H9 (cell line): ENCODE measurements at regions not wholly inside any gene's neighbourhood (a gene's known extent, or its start where the extent isn't known, plus 50 kb on each side); places are given as distances from the start of the nearest gene placed in this dataset.

Source experiments
- DNase-seq: peaks from one replicate; pipeline ENCODE4 v3.0.0-alpha.2; 2017
- H2AFZ ChIP-seq: one replicate; pipeline ENCODE4 v1.6.1; 2013; ENCODE audit warnings: mild to moderate bottlenecking, low read length, control low read depth, moderate library complexity
- H2AK5ac ChIP-seq: 2 replicates; pipeline ENCODE4 v1.6.1; 2013; ENCODE audit warnings: low read length, control low read depth, mixed read lengths; ENCODE audit not compliant: insufficient read length
- H2BK120ac ChIP-seq: one replicate; pipeline ENCODE4 v1.6.1; 2013; ENCODE audit warnings: low read depth, mild to moderate bottlenecking, low read length, control low read depth, inconsistent platforms; ENCODE audit not compliant: poor library complexity, severe bottlenecking
- H2BK12ac ChIP-seq: 2 replicates; pipeline ENCODE4 v1.6.1; 2013; ENCODE audit warnings: low read length, control low read depth, mixed read lengths, low read depth; ENCODE audit not compliant: insufficient read length
- H2BK15ac ChIP-seq: 2 replicates; pipeline ENCODE4 v1.6.1; 2013; ENCODE audit warnings: low read depth, low read length, control low read depth
- H2BK20ac ChIP-seq: one replicate; pipeline ENCODE4 v1.6.1; 2013; ENCODE audit warnings: low read depth, mild to moderate bottlenecking, low read length, control low read depth, inconsistent platforms; ENCODE audit not compliant: poor library complexity, severe bottlenecking
- H2BK5ac ChIP-seq: 2 replicates; pipeline ENCODE4 v1.6.1; 2013; ENCODE audit warnings: low read length, control low read depth, mixed read lengths; ENCODE audit not compliant: insufficient read length
- H3K14ac ChIP-seq: 2 replicates; pipeline ENCODE4 v1.6.1; 2013; ENCODE audit warnings: low read length, control low read depth; ENCODE audit not compliant: insufficient read depth
- H3K18ac ChIP-seq: 2 replicates; pipeline ENCODE4 v1.6.1; 2013; ENCODE audit warnings: low read depth, mild to moderate bottlenecking, mixed read lengths, low read length, control low read depth; ENCODE audit not compliant: insufficient read length
- H3K23ac ChIP-seq: 2 replicates; pipeline ENCODE4 v1.6.1; 2013; ENCODE audit warnings: low read length, control low read depth, mixed read lengths, low read depth; ENCODE audit not compliant: insufficient read length
- H3K23me2 ChIP-seq: 2 replicates; pipeline ENCODE4 v1.6.1; 2013; ENCODE audit warnings: low read depth, mild to moderate bottlenecking, mixed read lengths, low read length, control low read depth; ENCODE audit not compliant: insufficient read length, poor library complexity, severe bottlenecking
- H3K27ac ChIP-seq: 2 replicates; pipeline ENCODE4 v1.5.1; 2013; ENCODE audit warnings: low read length, control low read depth, mixed read lengths, low read depth; ENCODE audit not compliant: insufficient read length
- H3K27me3 ChIP-seq: 2 replicates; pipeline ENCODE4 v1.6.1; 2013; ENCODE audit warnings: low read length, control low read depth, inconsistent platforms; ENCODE audit not compliant: insufficient read depth
- H3K4ac ChIP-seq: 2 replicates; pipeline ENCODE4 v1.6.1; 2013; ENCODE audit warnings: low read depth, mild to moderate bottlenecking, control low read depth, inconsistent platforms, low read length, moderate library complexity
- H3K4me1 ChIP-seq: 2 replicates; pipeline ENCODE4 v1.6.1; 2013; ENCODE audit warnings: low read length, control low read depth, inconsistent platforms; ENCODE audit not compliant: insufficient read depth
- H3K4me2 ChIP-seq: 2 replicates; pipeline ENCODE4 v1.6.1; 2013; ENCODE audit warnings: low read length, control low read depth, mixed read lengths; ENCODE audit not compliant: insufficient read length, insufficient read depth
- H3K56ac ChIP-seq: 2 replicates; pipeline ENCODE4 v1.6.1; 2013; ENCODE audit warnings: low read depth, mild to moderate bottlenecking, mixed read lengths, low read length, control low read depth; ENCODE audit not compliant: insufficient read length
- H3K79me1 ChIP-seq: 2 replicates; pipeline ENCODE4 v1.6.1; 2013; ENCODE audit warnings: low read depth, mild to moderate bottlenecking, moderate library complexity, low read length, control low read depth, inconsistent platforms; ENCODE audit not compliant: insufficient read depth, poor library complexity, severe bottlenecking
- H3K79me2 ChIP-seq: 2 replicates; pipeline ENCODE4 v1.6.1; 2013; ENCODE audit warnings: low read length, control low read depth, inconsistent platforms; ENCODE audit not compliant: insufficient read depth
- H3K9ac ChIP-seq: 2 replicates; pipeline ENCODE4 v1.6.1; 2013; ENCODE audit warnings: low read length, control low read depth, mixed read lengths; ENCODE audit not compliant: insufficient read length; ENCODE audit errors: extremely low read depth
- H3K9me3 ChIP-seq: one replicate; pipeline ENCODE4 v1.6.1; 2013; ENCODE audit warnings: low read depth, low read length, inconsistent platforms; ENCODE audit not compliant: control insufficient read depth
- H3T11ph ChIP-seq: one replicate; pipeline ENCODE4 v1.6.1; 2013; ENCODE audit warnings: mild to moderate bottlenecking, low read length, control low read depth, inconsistent platforms
- H4K20me1 ChIP-seq: one replicate; pipeline ENCODE4 v1.6.1; 2013; ENCODE audit not compliant: control insufficient read depth, insufficient read length, insufficient read depth
- H4K5ac ChIP-seq: 2 replicates; pipeline ENCODE4 v1.6.1; 2013; ENCODE audit warnings: low read depth, mild to moderate bottlenecking, mixed read lengths, low read length, control low read depth; ENCODE audit not compliant: insufficient read length
- H4K8ac ChIP-seq: replicated peaks from 2 replicates; pipeline ENCODE4 v1.6.1; 2013; ENCODE audit warnings: low read length, control low read depth, mixed read lengths, low read depth; ENCODE audit not compliant: insufficient read length
- H4K91ac ChIP-seq: 2 replicates; pipeline ENCODE4 v1.6.1; 2013; ENCODE audit warnings: low read depth, mild to moderate bottlenecking, moderate library complexity, mixed read lengths, low read length, control low read depth; ENCODE audit not compliant: insufficient read length
- H3K27ac Mint-ChIP-seq, 3 experiments: 2 replicates in 2 of 3; 3 replicates in 1 of 3; pipeline ENCODE4 v1.8.0; 2020 to 2021; ENCODE audit warnings: mixed read lengths in 3 of 3, mild to moderate bottlenecking in 1 of 3, moderate library complexity in 1 of 3
- H3K27me3 Mint-ChIP-seq: 2 replicates; pipeline ENCODE4 v1.8.0; 2021; ENCODE audit warnings: low read depth, mild to moderate bottlenecking, moderate library complexity, mixed read lengths
- H3K36me3 Mint-ChIP-seq, 3 experiments: 2 replicates in 2 of 3; 3 replicates in 1 of 3; pipeline ENCODE4 v1.8.0; 2020 to 2021; ENCODE audit warnings: low read depth in 3 of 3, mixed read lengths in 3 of 3; ENCODE audit not compliant: insufficient read depth in 1 of 3
- H3K4me1 Mint-ChIP-seq, 2 experiments: 2 replicates each; pipeline ENCODE4 v1.8.0; 2020; ENCODE audit warnings: mixed read lengths in 2 of 2
- H3K4me3 Mint-ChIP-seq, 2 experiments: 2 replicates in 1 of 2; 3 replicates in 1 of 2; pipeline ENCODE4 v1.8.0; 2020 to 2021; ENCODE audit warnings: mild to moderate bottlenecking in 2 of 2, mixed read lengths in 2 of 2, moderate library complexity in 1 of 2
- H3K9me3 Mint-ChIP-seq, 2 experiments: 2 replicates in 1 of 2; 3 replicates in 1 of 2; pipeline ENCODE4 v1.8.0; 2020; ENCODE audit warnings: mild to moderate bottlenecking in 2 of 2, mixed read lengths in 2 of 2, moderate library complexity in 1 of 2
- CTCF ChIP-seq: fragments of 200-600 bp; sonication (generic); conservative IDR thresholded peaks from 3 replicates; pipeline ENCODE4 v1.8.0; 2021; ENCODE audit warnings: antibody characterized with exemption, mild to moderate bottlenecking
- WGBS: extraction: QIAGEN DNeasy Blood & Tissue Kit; methylation state at CpG from one replicate; pipeline ENCODE4 v1.1.7; 2013; ENCODE audit warnings: missing lambda C conversion rate, low lambda C conversion rate, mixed read lengths; ENCODE audit not compliant: insufficient read length; ENCODE audit errors: extremely low coverage; 5-methylcytosine and 5-hydroxymethylcytosine counted together

DNA sequence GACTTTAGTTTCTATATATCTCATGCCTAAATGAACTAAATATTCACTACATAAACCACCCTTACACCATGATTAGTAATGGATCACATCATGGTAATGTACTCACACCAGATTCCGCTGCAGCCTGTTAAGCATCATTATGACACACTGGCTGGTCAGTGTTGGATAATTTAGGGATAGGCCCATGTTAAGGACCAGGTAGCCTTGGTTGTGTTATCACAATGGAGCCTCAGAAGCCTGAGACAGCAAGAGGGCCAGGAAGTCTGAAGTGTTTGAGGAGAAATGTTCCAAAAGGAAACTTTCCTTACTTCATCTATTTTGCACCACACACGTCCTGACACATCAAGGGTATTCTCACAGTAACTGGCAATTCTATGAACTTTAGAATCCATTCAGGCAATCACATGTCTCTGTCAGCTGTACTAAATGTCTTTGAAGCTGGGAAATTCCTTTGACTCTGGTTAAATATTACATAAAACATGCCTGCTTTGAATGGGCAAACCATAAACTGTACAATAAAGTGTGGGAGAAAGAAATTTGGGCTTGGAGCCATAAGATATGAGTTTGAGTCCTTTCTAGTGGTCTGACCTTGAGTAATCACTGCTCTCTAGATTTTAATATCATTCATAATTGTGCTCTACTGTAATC lies 105.3 kb upstream of the DPT start:
- no peak overlapping the region for H3K27ac Mint-ChIP-seq

More for the DNA sequence above, 105.3 kb upstream of the DPT start:
- no peak overlapping the region for H3K27ac ChIP-seq
- H4K5ac ChIP-seq = no peak overlapping the region
- no peak overlapping the region for H2BK20ac ChIP-seq
- no peak overlapping the region for H2BK15ac ChIP-seq
- H3K4me3 Mint-ChIP-seq = no peak overlapping the region
- H3K4ac ChIP-seq = no peak overlapping the region
- WGBS = no CpG with 5 or more reads among the region's 2 CpGs
- no peak overlapping the region for H2AFZ ChIP-seq
- no peaks in the 10 kb centered on the region for H3K79me2 ChIP-seq
- H3K23ac ChIP-seq = no peak overlapping the region
- no peaks in the 10 kb centered on the region for H4K20me1 ChIP-seq
- no peak for TF ChIP-seq CTCF
- no peak overlapping the region for H4K91ac ChIP-seq
- H4K8ac ChIP-seq = no peak overlapping the region
- H3K4me1 ChIP-seq = no peaks in the 10 kb centered on the region
- no peak overlapping the region for H3K18ac ChIP-seq
- H3T11ph ChIP-seq = no peak overlapping the region
- H3K14ac ChIP-seq = no peak overlapping the region
- no peaks in the 10 kb centered on the region for H3K23me2 ChIP-seq
- no peak overlapping the region for H2BK120ac ChIP-seq
- H3K79me1 ChIP-seq = no peaks in the 10 kb centered on the region
- H3K36me3 Mint-ChIP-seq = peaks cover 0 to 10% (median 5%) of the 10 kb centered on the region in 3 experiments; a peak in 3 of 7 replicates
- no peak overlapping the region for H3K56ac ChIP-seq
- no peaks in the 10 kb centered on the region for H3K27me3 Mint-ChIP-seq
- H3K27me3 ChIP-seq = no peaks in the 10 kb centered on the region
- H2BK5ac ChIP-seq = no peak overlapping the region
- DNase-seq = no peak
- H2BK12ac ChIP-seq = no peak overlapping the region
- H3K4me2 ChIP-seq = no peak overlapping the region
- peaks cover 11 to 24% of the 10 kb centered on the region in 2 experiments for H3K4me1 Mint-ChIP-seq
- no peak overlapping the region for H2AK5ac ChIP-seq
- H3K9me3 ChIP-seq = no peaks in the 10 kb centered on the region
- H3K9ac ChIP-seq = no peak overlapping the region
- peaks cover 17 to 21% of the 10 kb centered on the region in 2 experiments for H3K9me3 Mint-ChIP-seq
